ENCODE measurements at regions not wholly inside any gene's neighbourhood (a gene's known extent, or its start where the extent isn't known, plus 50 kb on each side); places are given as distances from the start of the nearest gene placed in this dataset.

DNA sequence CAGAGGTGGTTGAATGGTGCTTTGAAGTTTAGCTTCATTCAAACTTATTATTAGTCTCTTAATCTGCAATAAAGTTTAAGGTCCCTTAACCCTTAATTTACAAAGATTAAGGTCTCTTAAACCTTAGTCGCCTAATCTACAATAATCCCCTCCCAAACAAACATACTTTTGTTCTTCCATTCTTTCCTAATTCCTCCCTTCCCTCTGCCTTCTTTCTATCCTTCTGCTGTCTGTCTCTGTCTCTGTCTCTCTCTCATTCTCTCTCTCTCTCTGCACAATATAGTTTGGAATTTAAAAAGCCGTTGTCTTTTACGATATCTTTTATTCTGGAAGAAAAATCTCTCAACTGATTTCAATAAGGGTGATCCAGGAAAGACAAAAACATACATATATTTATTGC is 1096.8 kb upstream of the ATXN8OS start:
- TF ChIP-seq EZH2phosphoT487 (conservative IDR thresholded peaks at IDR 0.05; ENCODE audit: low read length) = no peak
- TF ChIP-seq, protein P1, sequence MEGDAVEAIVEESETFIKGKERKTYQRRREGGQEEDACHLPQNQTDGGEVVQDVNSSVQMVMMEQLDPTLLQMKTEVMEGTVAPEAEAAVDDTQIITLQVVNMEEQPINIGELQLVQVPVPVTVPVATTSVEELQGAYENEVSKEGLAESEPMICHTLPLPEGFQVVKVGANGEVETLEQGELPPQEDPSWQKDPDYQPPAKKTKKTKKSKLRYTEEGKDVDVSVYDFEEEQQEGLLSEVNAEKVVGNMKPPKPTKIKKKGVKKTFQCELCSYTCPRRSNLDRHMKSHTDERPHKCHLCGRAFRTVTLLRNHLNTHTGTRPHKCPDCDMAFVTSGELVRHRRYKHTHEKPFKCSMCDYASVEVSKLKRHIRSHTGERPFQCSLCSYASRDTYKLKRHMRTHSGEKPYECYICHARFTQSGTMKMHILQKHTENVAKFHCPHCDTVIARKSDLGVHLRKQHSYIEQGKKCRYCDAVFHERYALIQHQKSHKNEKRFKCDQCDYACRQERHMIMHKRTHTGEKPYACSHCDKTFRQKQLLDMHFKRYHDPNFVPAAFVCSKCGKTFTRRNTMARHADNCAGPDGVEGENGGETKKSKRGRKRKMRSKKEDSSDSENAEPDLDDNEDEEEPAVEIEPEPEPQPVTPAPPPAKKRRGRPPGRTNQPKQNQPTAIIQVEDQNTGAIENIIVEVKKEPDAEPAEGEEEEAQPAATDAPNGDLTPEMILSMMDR (IDR thresholded peaks at IDR 0.05; ENCODE audit: insufficient read depth, low read length, poor library complexity, severe bottlenecking) = no peak
